IMR-90 (cell line): ENCODE measurements at regions not wholly inside any gene's neighbourhood (a gene's known extent, or its start where the extent isn't known, plus 50 kb on each side); places are given as distances from the start of the nearest gene placed in this dataset.

Experiments
- ATAC-seq: fragments of 200-7000 bp; cut with Tn5 transposase; 2 replicates; pipeline ENCODE4 v1.9.1; 2020; ENCODE audit warnings: low read depth, mild to moderate bottlenecking, moderate library complexity
- BruUV-seq: library from RNA; stranded (reverse); fragments of 400-500 nt; replicated peaks from 2 replicates; lab custom pipeline; 2021; lab: Mats Ljungman, UMichigan
- CTCF ChIA-PET: fragments of 300-600 bp; formaldehyde crosslinking; extraction: SDS; loops from one replicate; lab custom pipeline; 2021; ENCODE audit warnings: antibody characterized with exemption; lab: Yijun Ruan, JAX
- POLR2A ChIA-PET: fragments of 300-600 bp; sonication (Branson Sonifier 250); formaldehyde crosslinking; loops from one replicate; lab custom pipeline; 2022; ENCODE audit warnings: antibody characterized with exemption; ENCODE audit not compliant: unreplicated experiment; lab: Charles Lee
- DNase-seq: peaks from one replicate; pipeline ENCODE4 v3.0.0; 2013
- H2AFZ ChIP-seq: replicated peaks from 2 replicates; pipeline ENCODE3; 2013; ENCODE audit warnings: low read length, mild to moderate bottlenecking; ENCODE audit not compliant: poor library complexity
- H2AK5ac ChIP-seq: 2 replicates; pipeline ENCODE4 v1.6.1; 2013; ENCODE audit warnings: low read depth, low read length, inconsistent platforms
- H2AK9ac ChIP-seq: replicated peaks from 2 replicates; pipeline ENCODE3; 2013; ENCODE audit warnings: mild to moderate bottlenecking, low read depth, low read length, moderate library complexity; ENCODE audit not compliant: poor library complexity
- H2BK120ac ChIP-seq: 2 replicates; pipeline ENCODE4 v1.6.1; 2013; ENCODE audit warnings: low read depth, low read length, inconsistent platforms
- H2BK15ac ChIP-seq: 3 replicates; pipeline ENCODE4 v1.6.1; 2013; ENCODE audit warnings: low read depth, low read length, inconsistent platforms
- H2BK20ac ChIP-seq: 2 replicates; pipeline ENCODE4 v1.6.1; 2013; ENCODE audit warnings: low read depth, mild to moderate bottlenecking, inconsistent platforms, low read length, moderate library complexity
- H2BK5ac ChIP-seq: 2 replicates; pipeline ENCODE4 v1.6.1; 2013; ENCODE audit warnings: mild to moderate bottlenecking, low read depth, low read length, inconsistent platforms; ENCODE audit not compliant: poor library complexity, severe bottlenecking
- H3K14ac ChIP-seq: replicated peaks from 2 replicates; pipeline ENCODE4 v1.6.1; 2013; ENCODE audit warnings: low read depth, low read length, inconsistent platforms
- H3K18ac ChIP-seq: 2 replicates; pipeline ENCODE4 v1.6.1; 2013; ENCODE audit warnings: low read depth, low read length, control low read depth
- H3K23ac ChIP-seq: 2 replicates; pipeline ENCODE4 v1.6.1; 2013; ENCODE audit warnings: low read depth, low read length, inconsistent platforms
- H3K27ac ChIP-seq: 2 replicates; pipeline ENCODE4 v1.5.1; 2013; ENCODE audit warnings: mild to moderate bottlenecking, control low read depth, low read length; ENCODE audit not compliant: insufficient read depth
- H3K27me3 ChIP-seq: 2 replicates; pipeline ENCODE4 v1.6.1; 2013; ENCODE audit warnings: low read length; ENCODE audit not compliant: control insufficient read depth, insufficient read depth
- H3K36me3 ChIP-seq: 2 replicates; pipeline ENCODE4 v1.6.1; 2013; ENCODE audit warnings: low read length, mixed read lengths; ENCODE audit not compliant: control insufficient read depth, insufficient read depth
- H3K4ac ChIP-seq: 2 replicates; pipeline ENCODE4 v1.6.1; 2013; ENCODE audit warnings: low read depth, low read length, inconsistent platforms
- H3K4me1 ChIP-seq: 2 replicates; pipeline ENCODE4 v1.6.1; 2013; ENCODE audit warnings: low read length, mixed read lengths; ENCODE audit not compliant: control insufficient read depth, insufficient read depth
- H3K4me2 ChIP-seq: 2 replicates; pipeline ENCODE4 v1.6.1; 2013; ENCODE audit warnings: low read depth, mild to moderate bottlenecking, control low read depth, low read length, moderate library complexity
- H3K4me3 ChIP-seq: 2 replicates; pipeline ENCODE4 v1.5.1; 2013; ENCODE audit warnings: low read depth, mild to moderate bottlenecking, control low read depth, low read length, moderate library complexity; ENCODE audit not compliant: insufficient read depth
- H3K56ac ChIP-seq: 2 replicates; pipeline ENCODE4 v1.6.1; 2013; ENCODE audit warnings: low read length, inconsistent platforms; ENCODE audit not compliant: insufficient read depth; ENCODE audit errors: extremely low read depth
- H3K79me1 ChIP-seq, 2 experiments: 2 replicates each; pipeline ENCODE4 v1.6.1; 2013; ENCODE audit warnings: low read length in 2 of 2, inconsistent platforms in 1 of 2, low read depth in 1 of 2
- H3K9ac ChIP-seq: 2 replicates; pipeline ENCODE4 v1.6.1; 2013; ENCODE audit warnings: low read depth, low read length, control low read depth
- H3K9me1 ChIP-seq: 2 replicates; pipeline ENCODE4 v1.6.1; 2013; ENCODE audit warnings: low read length, inconsistent platforms; ENCODE audit not compliant: insufficient read depth
- H3K9me3 ChIP-seq: 2 replicates; pipeline ENCODE4 v1.6.1; 2013; ENCODE audit warnings: low read length; ENCODE audit not compliant: control insufficient read depth, insufficient read depth
- H4K20me1 ChIP-seq: 2 replicates; pipeline ENCODE4 v1.6.1; 2013; ENCODE audit warnings: low read length, inconsistent platforms; ENCODE audit not compliant: insufficient read depth
- H4K5ac ChIP-seq: 2 replicates; pipeline ENCODE4 v1.6.1; 2013; ENCODE audit warnings: mild to moderate bottlenecking, low read depth, low read length, control low read depth
- H4K8ac ChIP-seq, 2 experiments: 2 replicates each; pipeline ENCODE4 v1.6.1; 2013; ENCODE audit warnings: low read depth in 2 of 2, low read length in 2 of 2, control low read depth in 1 of 2, inconsistent platforms in 1 of 2
- H4K91ac ChIP-seq: 2 replicates; pipeline ENCODE4 v1.6.1; 2013; ENCODE audit warnings: low read depth, low read length, inconsistent platforms; ENCODE audit not compliant: insufficient read depth
- BHLHE40 ChIP-seq: fragments of 150-350 bp; IDR thresholded peaks from 2 replicates; pipeline ENCODE4 v1.6.1; 2016; ENCODE audit warnings: mild to moderate bottlenecking, low read depth, low read length
- CEBPB ChIP-seq: IDR thresholded peaks from 2 replicates; pipeline ENCODE4 v1.6.1; 2012; ENCODE audit warnings: low read depth, low read length, improper control_type of control experiment
- CHD1 ChIP-seq: IDR thresholded peaks from 2 replicates; pipeline ENCODE4 v1.6.1; 2012; ENCODE audit warnings: low read depth, low read length, improper control_type of control experiment
- FOS ChIP-seq: fragments of 150-350 bp; IDR thresholded peaks from 2 replicates; pipeline ENCODE4 v1.6.1; 2016; ENCODE audit warnings: low read depth, low read length
- MAFK ChIP-seq: IDR thresholded peaks from 2 replicates; pipeline ENCODE4 v1.6.1; 2012; ENCODE audit warnings: low read depth, low read length, improper control_type of control experiment
- MAZ ChIP-seq: IDR thresholded peaks from 2 replicates; pipeline ENCODE4 v1.6.1; 2012; ENCODE audit warnings: low read depth, mild to moderate bottlenecking, low read length, improper control_type of control experiment, moderate library complexity, borderline replicate concordance
- MXI1 ChIP-seq: IDR thresholded peaks from 2 replicates; pipeline ENCODE4 v1.6.1; 2012; ENCODE audit warnings: low read depth, mild to moderate bottlenecking, low read length, moderate library complexity, borderline replicate concordance
- NFE2L2 ChIP-seq: fragments of 150-350 bp; IDR thresholded peaks from 2 replicates; pipeline ENCODE4 v1.6.1; 2016; ENCODE audit warnings: low read depth, mild to moderate bottlenecking, low read length
- POLR2A ChIP-seq: IDR thresholded peaks from 2 replicates; pipeline ENCODE4 v1.6.1; 2012; ENCODE audit warnings: mild to moderate bottlenecking, low read depth, low read length
- RAD21 ChIP-seq: IDR thresholded peaks from 2 replicates; pipeline ENCODE4 v1.6.1; 2012; ENCODE audit warnings: low read length, improper control_type of control experiment
- RCOR1 ChIP-seq: IDR thresholded peaks from 2 replicates; pipeline ENCODE4 v1.6.1; 2012; ENCODE audit warnings: mild to moderate bottlenecking, low read length, improper control_type of control experiment; ENCODE audit not compliant: insufficient replicate concordance
- RFX5 ChIP-seq: IDR thresholded peaks from 2 replicates; pipeline ENCODE4 v1.8.0; 2012; ENCODE audit warnings: low read depth, mild to moderate bottlenecking, low read length, moderate library complexity
- SMC3 ChIP-seq: fragments of 150-350 bp; IDR thresholded peaks from 2 replicates; pipeline ENCODE4 v1.6.1; 2016; ENCODE audit warnings: low read depth, mild to moderate bottlenecking, antibody characterized with exemption, low read length, moderate library complexity
- WGBS, 2 experiments: methylation state at CpG; one replicate each; pipeline versions ENCODE4 v1.1.5 to v1.1.7; 2013; ENCODE audit warnings: missing lambda C conversion rate in 2 of 2; ENCODE audit not compliant: insufficient read length in 1 of 2; ENCODE audit errors: extremely low coverage in 2 of 2; 5-methylcytosine and 5-hydroxymethylcytosine counted together
- dilution Hi-C: fragments of 300-500 bp; cut with HindIII; formaldehyde crosslinking; loops from one replicate; pipeline ENCODE4 v1.14.3; 2018; ENCODE audit warnings: low sequenced_read_pairs; ENCODE audit not compliant: unreplicated experiment
- in situ Hi-C: fragments of 300-500 bp; cut with MboI; formaldehyde crosslinking; loops from 3 replicates; pipeline ENCODE4 v1.14.3; 2019; ENCODE audit warnings: low sequenced_read_pairs, inconsistent platforms, mixed read lengths
- intact Hi-C: fragments of 100-400 bp; cut with micrococcal nuclease; formaldehyde crosslinking; loops from 2 replicates; pipeline ENCODE4 v1.10.0; 2022
- TF ChIP-seq, protein P1 (sequence below): conservative IDR thresholded peaks from 2 replicates; pipeline ENCODE4 v1.5.1; 2012; ENCODE audit warnings: mild to moderate bottlenecking, low read depth, low read length, improper control_type of control experiment
- TF ChIP-seq, protein P2 (sequence below): fragments of 150-350 bp; IDR thresholded peaks from 2 replicates; pipeline ENCODE4 v1.6.1; 2016; ENCODE audit warnings: low read depth, mild to moderate bottlenecking, low read length, moderate library complexity, borderline replicate concordance
- TF ChIP-seq, protein P3 (sequence below): fragments of 150-350 bp; IDR thresholded peaks from 2 replicates; pipeline ENCODE4 v1.6.1; 2017; ENCODE audit warnings: mild to moderate bottlenecking, antibody characterized with exemption, low read length, low read depth

DNA sequence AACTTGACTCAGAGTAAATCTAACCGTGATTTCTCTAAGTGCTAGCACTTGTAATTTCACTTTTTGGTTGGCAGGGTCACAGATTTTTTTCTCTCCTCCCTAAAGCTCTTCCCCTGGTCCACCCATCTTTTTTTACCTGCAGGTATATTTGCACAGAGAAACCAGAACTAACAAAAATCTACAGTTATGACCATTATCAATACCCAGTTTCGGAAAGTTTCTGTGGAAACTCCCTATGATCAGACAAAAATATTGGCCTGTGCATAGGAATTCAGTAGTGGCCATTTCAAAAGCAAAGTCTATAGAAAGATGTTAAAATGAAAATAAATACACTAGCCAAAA, 62.4 kb upstream of the ATF7IP2 start:
- dilution Hi-C loops, result no loop called here
- CTCF ChIA-PET, result no interaction called here
- in situ Hi-C loops, result no loop called here

More for the DNA sequence above, 62.4 kb upstream of the ATF7IP2 start:
- Histone ChIP-seq H2AK5ac (no peak overlapping the region), H3K4me1 (no peaks in the 10 kb centered on the region), H3K27ac (no peak overlapping the region), H3K14ac (no peak overlapping the region), H2BK120ac (no peak overlapping the region), H2BK15ac (no peak overlapping the region), H4K91ac (no peak overlapping the region), H3K9me1 (no peaks in the 10 kb centered on the region), H3K4me2 (no peak overlapping the region), H3K9ac (no peak overlapping the region), H3K23ac (no peak overlapping the region), H3K9me3 (no peaks in the 10 kb centered on the region), H2AK9ac (no peak overlapping the region), H2BK5ac (no peak overlapping the region), H3K4ac (no peak overlapping the region), H3K4me3 (no peak overlapping the region), H3K18ac (no peak overlapping the region), H3K36me3 (no peaks in the 10 kb centered on the region), H3K56ac (no peak overlapping the region), H4K5ac (no peak overlapping the region), H3K27me3 (no peaks in the 10 kb centered on the region), H4K8ac (no peak overlapping the region), H2AFZ (no peak overlapping the region), H4K20me1 (no peaks in the 10 kb centered on the region), H3K79me1 (no peaks in the 10 kb centered on the region), H2BK20ac (no peak overlapping the region)
- no TSS peak for BruUV-seq
- TF ChIP-seq CHD1 (no peak), NFE2L2 (no peak), POLR2A (no peak), BHLHE40 (no peak), MAZ (no peak), RCOR1 (no peak), SMC3 (no peak), RFX5 (no peak), CEBPB (no peak), MAFK (no peak), RAD21 (no peak), FOS (no peak), MXI1 (no peak)
- TF ChIP-seq, protein P1, sequence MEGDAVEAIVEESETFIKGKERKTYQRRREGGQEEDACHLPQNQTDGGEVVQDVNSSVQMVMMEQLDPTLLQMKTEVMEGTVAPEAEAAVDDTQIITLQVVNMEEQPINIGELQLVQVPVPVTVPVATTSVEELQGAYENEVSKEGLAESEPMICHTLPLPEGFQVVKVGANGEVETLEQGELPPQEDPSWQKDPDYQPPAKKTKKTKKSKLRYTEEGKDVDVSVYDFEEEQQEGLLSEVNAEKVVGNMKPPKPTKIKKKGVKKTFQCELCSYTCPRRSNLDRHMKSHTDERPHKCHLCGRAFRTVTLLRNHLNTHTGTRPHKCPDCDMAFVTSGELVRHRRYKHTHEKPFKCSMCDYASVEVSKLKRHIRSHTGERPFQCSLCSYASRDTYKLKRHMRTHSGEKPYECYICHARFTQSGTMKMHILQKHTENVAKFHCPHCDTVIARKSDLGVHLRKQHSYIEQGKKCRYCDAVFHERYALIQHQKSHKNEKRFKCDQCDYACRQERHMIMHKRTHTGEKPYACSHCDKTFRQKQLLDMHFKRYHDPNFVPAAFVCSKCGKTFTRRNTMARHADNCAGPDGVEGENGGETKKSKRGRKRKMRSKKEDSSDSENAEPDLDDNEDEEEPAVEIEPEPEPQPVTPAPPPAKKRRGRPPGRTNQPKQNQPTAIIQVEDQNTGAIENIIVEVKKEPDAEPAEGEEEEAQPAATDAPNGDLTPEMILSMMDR, result no peak
- TF ChIP-seq, protein P2, sequence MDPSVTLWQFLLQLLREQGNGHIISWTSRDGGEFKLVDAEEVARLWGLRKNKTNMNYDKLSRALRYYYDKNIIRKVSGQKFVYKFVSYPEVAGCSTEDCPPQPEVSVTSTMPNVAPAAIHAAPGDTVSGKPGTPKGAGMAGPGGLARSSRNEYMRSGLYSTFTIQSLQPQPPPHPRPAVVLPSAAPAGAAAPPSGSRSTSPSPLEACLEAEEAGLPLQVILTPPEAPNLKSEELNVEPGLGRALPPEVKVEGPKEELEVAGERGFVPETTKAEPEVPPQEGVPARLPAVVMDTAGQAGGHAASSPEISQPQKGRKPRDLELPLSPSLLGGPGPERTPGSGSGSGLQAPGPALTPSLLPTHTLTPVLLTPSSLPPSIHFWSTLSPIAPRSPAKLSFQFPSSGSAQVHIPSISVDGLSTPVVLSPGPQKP, result no peak
- TF ChIP-seq, protein P3, sequence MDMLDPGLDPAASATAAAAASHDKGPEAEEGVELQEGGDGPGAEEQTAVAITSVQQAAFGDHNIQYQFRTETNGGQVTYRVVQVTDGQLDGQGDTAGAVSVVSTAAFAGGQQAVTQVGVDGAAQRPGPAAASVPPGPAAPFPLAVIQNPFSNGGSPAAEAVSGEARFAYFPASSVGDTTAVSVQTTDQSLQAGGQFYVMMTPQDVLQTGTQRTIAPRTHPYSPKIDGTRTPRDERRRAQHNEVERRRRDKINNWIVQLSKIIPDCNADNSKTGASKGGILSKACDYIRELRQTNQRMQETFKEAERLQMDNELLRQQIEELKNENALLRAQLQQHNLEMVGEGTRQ, result no peak
- no CpG with 5 or more reads among the region's 2 CpGs for WGBS, 2 experiments
- ATAC-seq, result no peak
- DNase-seq, result no peak
- POLR2A ChIA-PET, result no interaction called here
- intact Hi-C loops, result no loop called here
